WTC11 (cell line): ENCODE measurements at regions not wholly inside any gene's neighbourhood (a gene's known extent, or its start where the extent isn't known, plus 50 kb on each side); places are given as distances from the start of the nearest gene placed in this dataset.

Source experiments
- ATAC-seq: fragments of 200-7000 bp; cut with Tn5 transposase; 2 replicates; pipeline ENCODE4 v1.10.0; 2021; ENCODE audit warnings: mild to moderate bottlenecking, moderate library complexity
- CTCF ChIA-PET: fragments of 300-600 bp; sonication (Branson Sonifier 250); formaldehyde crosslinking; loops from one replicate; lab custom pipeline; 2021; ENCODE audit warnings: antibody characterized with exemption; lab: Charles Lee
- POLR2A ChIA-PET: fragments of 350-600 bp; sonication (Branson Sonifier 250); formaldehyde crosslinking; loops from one replicate; lab custom pipeline; 2021; ENCODE audit warnings: antibody characterized with exemption; lab: Charles Lee
- DNase-seq: peaks from one replicate; pipeline ENCODE4 v3.0.0; 2021; ENCODE audit warnings: low spot score
- H3K27ac Mint-ChIP-seq: 2 replicates; pipeline ENCODE4 v1.8.0; 2021; ENCODE audit warnings: mixed read lengths
- H3K27me3 Mint-ChIP-seq: 2 replicates; pipeline ENCODE4 v1.8.0; 2021; ENCODE audit warnings: low read depth, mild to moderate bottlenecking, moderate library complexity, mixed read lengths
- H3K36me3 Mint-ChIP-seq: 2 replicates; pipeline ENCODE4 v1.8.0; 2021; ENCODE audit warnings: mixed read lengths
- H3K4me1 Mint-ChIP-seq: 2 replicates; pipeline ENCODE4 v1.8.0; 2022; ENCODE audit warnings: mixed read lengths
- H3K4me3 Mint-ChIP-seq: 2 replicates; pipeline ENCODE4 v1.8.0; 2021; ENCODE audit warnings: mild to moderate bottlenecking, moderate library complexity, mixed read lengths
- H3K9me3 Mint-ChIP-seq: 2 replicates; pipeline ENCODE4 v1.8.0; 2021; ENCODE audit warnings: mixed read lengths
- CREB1 ChIP-seq: sonication (generic); formaldehyde crosslinking; IDR thresholded peaks from 2 replicates; pipeline ENCODE4 v1.8.0; 2023; ENCODE audit warnings: mild to moderate bottlenecking, missing genetic modification reagents
- SOX15 ChIP-seq: fragments of 250-450 bp; sonication (Bioruptor Pico); IDR thresholded peaks from 2 replicates; pipeline ENCODE4 v1.9.0; 2021; ENCODE audit warnings: mild to moderate bottlenecking
- TF ChIP-seq, protein P1 (sequence below): sonication (generic); formaldehyde crosslinking; IDR thresholded peaks from 2 replicates; pipeline ENCODE4 v1.8.1; 2022; ENCODE audit warnings: low read depth, mild to moderate bottlenecking, moderate library complexity, missing genetic modification reagents, borderline replicate concordance
- TF ChIP-seq, protein P2 (sequence below): sonication (generic); formaldehyde crosslinking; IDR thresholded peaks from 2 replicates; pipeline ENCODE4 v1.8.1; 2022; ENCODE audit warnings: mild to moderate bottlenecking, moderate library complexity, missing genetic modification reagents
- TF ChIP-seq, protein P3 (sequence below): sonication (generic); formaldehyde crosslinking; IDR thresholded peaks from 2 replicates; pipeline ENCODE4 v1.8.1; 2022; ENCODE audit warnings: missing genetic modification reagents, borderline replicate concordance
- TF ChIP-seq, protein P4 (sequence below): sonication (generic); formaldehyde crosslinking; IDR thresholded peaks from 2 replicates; pipeline ENCODE4 v1.8.1; 2023; ENCODE audit warnings: mild to moderate bottlenecking, missing genetic modification reagents, borderline replicate concordance
- TF ChIP-seq, protein P5 (sequence below): sonication (generic); formaldehyde crosslinking; IDR thresholded peaks from 2 replicates; pipeline ENCODE4 v1.8.1; 2022; ENCODE audit warnings: mild to moderate bottlenecking, missing genetic modification reagents, moderate library complexity, borderline replicate concordance
- TF ChIP-seq, protein P6 (sequence below): sonication (generic); formaldehyde crosslinking; IDR thresholded peaks from 2 replicates; pipeline ENCODE4 v1.8.0; 2022; ENCODE audit warnings: mild to moderate bottlenecking, missing genetic modification reagents
- TF ChIP-seq, protein P7 (sequence below): fragments of 200-600 bp; IDR thresholded peaks from 2 replicates; pipeline ENCODE4 v1.8.0; 2022; ENCODE audit warnings: antibody characterized with exemption
- TF ChIP-seq, protein P8 (sequence below): sonication (generic); formaldehyde crosslinking; IDR thresholded peaks from 2 replicates; pipeline ENCODE4 v1.8.0; 2022; ENCODE audit warnings: mild to moderate bottlenecking, missing genetic modification reagents

DNA sequence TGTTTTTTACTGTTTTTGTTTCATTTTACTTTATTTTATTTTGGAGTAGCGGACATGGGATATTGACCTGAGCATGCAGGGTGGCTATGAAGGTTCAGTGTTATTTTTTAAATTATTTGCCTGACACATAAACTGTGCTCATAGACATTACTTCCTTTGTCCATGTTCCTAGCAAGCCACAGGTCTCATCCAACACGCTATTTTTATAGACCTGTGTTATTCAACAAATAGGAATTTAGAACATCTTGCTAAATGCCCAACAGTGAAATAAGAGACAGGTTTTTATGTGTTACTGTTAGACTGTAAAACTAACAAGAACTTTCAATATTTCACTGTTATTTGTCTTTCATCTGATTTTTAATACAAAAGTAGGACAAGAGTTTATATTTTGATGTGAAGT lies 756.4 kb downstream of the KCNT2 start (continued):
- TF ChIP-seq, protein P1, sequence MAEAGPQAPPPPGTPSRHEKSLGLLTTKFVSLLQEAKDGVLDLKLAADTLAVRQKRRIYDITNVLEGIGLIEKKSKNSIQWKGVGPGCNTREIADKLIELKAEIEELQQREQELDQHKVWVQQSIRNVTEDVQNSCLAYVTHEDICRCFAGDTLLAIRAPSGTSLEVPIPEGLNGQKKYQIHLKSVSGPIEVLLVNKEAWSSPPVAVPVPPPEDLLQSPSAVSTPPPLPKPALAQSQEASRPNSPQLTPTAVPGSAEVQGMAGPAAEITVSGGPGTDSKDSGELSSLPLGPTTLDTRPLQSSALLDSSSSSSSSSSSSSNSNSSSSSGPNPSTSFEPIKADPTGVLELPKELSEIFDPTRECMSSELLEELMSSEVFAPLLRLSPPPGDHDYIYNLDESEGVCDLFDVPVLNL (CRISPR knock-in tag) = no peak
- TF ChIP-seq, protein P2, sequence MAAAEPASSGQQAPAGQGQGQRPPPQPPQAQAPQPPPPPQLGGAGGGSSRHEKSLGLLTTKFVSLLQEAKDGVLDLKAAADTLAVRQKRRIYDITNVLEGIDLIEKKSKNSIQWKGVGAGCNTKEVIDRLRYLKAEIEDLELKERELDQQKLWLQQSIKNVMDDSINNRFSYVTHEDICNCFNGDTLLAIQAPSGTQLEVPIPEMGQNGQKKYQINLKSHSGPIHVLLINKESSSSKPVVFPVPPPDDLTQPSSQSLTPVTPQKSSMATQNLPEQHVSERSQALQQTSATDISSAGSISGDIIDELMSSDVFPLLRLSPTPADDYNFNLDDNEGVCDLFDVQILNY = no peak
- TF ChIP-seq, protein P3, sequence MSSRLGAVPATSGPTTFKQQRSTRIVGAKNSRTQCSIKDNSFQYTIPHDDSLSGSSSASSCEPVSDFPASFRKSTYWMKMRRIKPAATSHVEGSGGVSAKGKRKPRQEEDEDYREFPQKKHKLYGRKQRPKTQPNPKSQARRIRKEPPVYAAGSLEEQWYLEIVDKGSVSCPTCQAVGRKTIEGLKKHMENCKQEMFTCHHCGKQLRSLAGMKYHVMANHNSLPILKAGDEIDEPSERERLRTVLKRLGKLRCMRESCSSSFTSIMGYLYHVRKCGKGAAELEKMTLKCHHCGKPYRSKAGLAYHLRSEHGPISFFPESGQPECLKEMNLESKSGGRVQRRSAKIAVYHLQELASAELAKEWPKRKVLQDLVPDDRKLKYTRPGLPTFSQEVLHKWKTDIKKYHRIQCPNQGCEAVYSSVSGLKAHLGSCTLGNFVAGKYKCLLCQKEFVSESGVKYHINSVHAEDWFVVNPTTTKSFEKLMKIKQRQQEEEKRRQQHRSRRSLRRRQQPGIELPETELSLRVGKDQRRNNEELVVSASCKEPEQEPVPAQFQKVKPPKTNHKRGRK (CRISPR knock-in tag) = no peak
- no peak for TF ChIP-seq SOX15 (CRISPR knock-in tag)
- TF ChIP-seq, protein P4, sequence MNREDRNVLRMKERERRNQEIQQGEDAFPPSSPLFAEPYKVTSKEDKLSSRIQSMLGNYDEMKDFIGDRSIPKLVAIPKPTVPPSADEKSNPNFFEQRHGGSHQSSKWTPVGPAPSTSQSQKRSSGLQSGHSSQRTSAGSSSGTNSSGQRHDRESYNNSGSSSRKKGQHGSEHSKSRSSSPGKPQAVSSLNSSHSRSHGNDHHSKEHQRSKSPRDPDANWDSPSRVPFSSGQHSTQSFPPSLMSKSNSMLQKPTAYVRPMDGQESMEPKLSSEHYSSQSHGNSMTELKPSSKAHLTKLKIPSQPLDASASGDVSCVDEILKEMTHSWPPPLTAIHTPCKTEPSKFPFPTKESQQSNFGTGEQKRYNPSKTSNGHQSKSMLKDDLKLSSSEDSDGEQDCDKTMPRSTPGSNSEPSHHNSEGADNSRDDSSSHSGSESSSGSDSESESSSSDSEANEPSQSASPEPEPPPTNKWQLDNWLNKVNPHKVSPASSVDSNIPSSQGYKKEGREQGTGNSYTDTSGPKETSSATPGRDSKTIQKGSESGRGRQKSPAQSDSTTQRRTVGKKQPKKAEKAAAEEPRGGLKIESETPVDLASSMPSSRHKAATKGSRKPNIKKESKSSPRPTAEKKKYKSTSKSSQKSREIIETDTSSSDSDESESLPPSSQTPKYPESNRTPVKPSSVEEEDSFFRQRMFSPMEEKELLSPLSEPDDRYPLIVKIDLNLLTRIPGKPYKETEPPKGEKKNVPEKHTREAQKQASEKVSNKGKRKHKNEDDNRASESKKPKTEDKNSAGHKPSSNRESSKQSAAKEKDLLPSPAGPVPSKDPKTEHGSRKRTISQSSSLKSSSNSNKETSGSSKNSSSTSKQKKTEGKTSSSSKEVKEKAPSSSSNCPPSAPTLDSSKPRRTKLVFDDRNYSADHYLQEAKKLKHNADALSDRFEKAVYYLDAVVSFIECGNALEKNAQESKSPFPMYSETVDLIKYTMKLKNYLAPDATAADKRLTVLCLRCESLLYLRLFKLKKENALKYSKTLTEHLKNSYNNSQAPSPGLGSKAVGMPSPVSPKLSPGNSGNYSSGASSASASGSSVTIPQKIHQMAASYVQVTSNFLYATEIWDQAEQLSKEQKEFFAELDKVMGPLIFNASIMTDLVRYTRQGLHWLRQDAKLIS (CRISPR knock-in tag) = no peak
- TF ChIP-seq, all 79 proteins: peak for 0

DNA sequence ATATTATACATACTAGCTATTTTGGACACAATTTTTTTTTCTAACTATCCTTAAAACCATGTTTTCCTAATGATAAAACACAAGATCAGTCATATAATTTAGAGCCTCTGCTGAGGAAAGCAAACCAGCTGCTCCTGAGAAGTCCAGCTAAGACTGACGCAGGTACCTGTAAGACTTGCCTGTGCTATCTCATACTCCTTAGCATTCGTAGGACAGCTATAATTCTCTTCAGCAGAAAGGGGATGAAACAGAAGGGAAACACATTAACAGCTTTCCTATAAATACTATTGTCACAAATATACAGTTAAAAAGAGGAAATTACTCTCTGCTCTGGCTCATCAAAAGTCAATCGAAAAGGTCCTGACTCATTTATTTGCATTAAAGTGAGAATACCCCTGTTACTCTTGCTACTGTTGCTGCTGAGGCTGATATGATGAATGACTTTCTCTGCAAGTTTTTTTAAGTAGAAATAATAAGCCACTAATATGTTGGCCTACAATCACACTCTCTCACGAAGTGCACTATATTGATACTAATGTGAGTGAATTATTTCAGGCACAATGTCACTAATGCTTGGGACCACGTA lies 757.1 kb downstream of the KCNT2 start:
- Mint-ChIP-seq H3K4me1 (peaks cover 70% of the 10 kb centered on the region), H3K27me3 (no peaks in the 10 kb centered on the region), H3K27ac (peak overlapping the region; percentile 92), H3K36me3 (peaks cover 3% of the 10 kb centered on the region; the same call in 1 of the 2 replicates), H3K9me3 (peaks cover 3% of the 10 kb centered on the region; the same call in 1 of the 2 replicates), H3K4me3 (peak overlapping the region; percentile 4; the same call in 1 of the 2 replicates)
- CTCF ChIA-PET = interaction anchor here (0.6 kb wide), 1 partner anchor 700 kb away, joined by 3 read pairs; no protein-coding TSS in a partner anchor
- peak; percentile 31; the same call in 1 of the 2 replicates for ATAC-seq
- POLR2A ChIA-PET = no interaction called here
- TF ChIP-seq, protein P5, sequence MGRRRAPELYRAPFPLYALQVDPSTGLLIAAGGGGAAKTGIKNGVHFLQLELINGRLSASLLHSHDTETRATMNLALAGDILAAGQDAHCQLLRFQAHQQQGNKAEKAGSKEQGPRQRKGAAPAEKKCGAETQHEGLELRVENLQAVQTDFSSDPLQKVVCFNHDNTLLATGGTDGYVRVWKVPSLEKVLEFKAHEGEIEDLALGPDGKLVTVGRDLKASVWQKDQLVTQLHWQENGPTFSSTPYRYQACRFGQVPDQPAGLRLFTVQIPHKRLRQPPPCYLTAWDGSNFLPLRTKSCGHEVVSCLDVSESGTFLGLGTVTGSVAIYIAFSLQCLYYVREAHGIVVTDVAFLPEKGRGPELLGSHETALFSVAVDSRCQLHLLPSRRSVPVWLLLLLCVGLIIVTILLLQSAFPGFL (CRISPR knock-in tag) = no peak
- TF ChIP-seq, protein P6, sequence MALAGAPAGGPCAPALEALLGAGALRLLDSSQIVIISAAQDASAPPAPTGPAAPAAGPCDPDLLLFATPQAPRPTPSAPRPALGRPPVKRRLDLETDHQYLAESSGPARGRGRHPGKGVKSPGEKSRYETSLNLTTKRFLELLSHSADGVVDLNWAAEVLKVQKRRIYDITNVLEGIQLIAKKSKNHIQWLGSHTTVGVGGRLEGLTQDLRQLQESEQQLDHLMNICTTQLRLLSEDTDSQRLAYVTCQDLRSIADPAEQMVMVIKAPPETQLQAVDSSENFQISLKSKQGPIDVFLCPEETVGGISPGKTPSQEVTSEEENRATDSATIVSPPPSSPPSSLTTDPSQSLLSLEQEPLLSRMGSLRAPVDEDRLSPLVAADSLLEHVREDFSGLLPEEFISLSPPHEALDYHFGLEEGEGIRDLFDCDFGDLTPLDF (CRISPR knock-in tag) = no peak
- DNase-seq = no peak

DNA sequence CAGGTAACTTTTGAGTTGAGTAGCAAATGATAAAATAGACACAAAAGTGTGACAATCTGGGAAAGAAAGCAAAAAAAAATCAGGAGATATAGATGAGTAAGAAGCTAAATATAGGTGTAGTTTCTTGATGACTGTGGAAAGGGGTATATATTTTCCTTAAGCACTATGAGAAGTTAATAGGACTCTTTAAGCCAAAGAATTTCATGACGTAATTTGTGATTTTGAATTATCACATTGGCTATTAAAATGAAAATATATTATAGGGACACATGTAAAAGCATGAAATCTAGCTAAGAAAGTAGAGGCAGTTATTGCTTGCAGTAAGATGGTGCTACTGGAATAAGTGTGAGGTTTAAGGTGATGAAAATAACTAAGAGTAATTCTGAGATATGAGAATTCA lies 759.1 kb downstream of the KCNT2 start:
- Mint-ChIP-seq H3K4me1 (peaks cover 74% of the 10 kb centered on the region), H3K27me3 (no peaks in the 10 kb centered on the region), H3K9me3 (peaks cover 4% of the 10 kb centered on the region), H3K4me3 (no peak overlapping the region), H3K27ac (peak overlapping the region; percentile 100), H3K36me3 (peaks cover 3% of the 10 kb centered on the region)
- ChIA-PET CTCF (interaction anchor here (0.9 kb wide), 1 partner anchor 91 kb away, joined by 3 read pairs; no protein-coding TSS in a partner anchor), POLR2A (no interaction called here)
- DNase-seq (no peak), ATAC-seq (no peak)
- no peak for TF ChIP-seq CREB1 (CRISPR knock-in tag)
- TF ChIP-seq, protein P7, sequence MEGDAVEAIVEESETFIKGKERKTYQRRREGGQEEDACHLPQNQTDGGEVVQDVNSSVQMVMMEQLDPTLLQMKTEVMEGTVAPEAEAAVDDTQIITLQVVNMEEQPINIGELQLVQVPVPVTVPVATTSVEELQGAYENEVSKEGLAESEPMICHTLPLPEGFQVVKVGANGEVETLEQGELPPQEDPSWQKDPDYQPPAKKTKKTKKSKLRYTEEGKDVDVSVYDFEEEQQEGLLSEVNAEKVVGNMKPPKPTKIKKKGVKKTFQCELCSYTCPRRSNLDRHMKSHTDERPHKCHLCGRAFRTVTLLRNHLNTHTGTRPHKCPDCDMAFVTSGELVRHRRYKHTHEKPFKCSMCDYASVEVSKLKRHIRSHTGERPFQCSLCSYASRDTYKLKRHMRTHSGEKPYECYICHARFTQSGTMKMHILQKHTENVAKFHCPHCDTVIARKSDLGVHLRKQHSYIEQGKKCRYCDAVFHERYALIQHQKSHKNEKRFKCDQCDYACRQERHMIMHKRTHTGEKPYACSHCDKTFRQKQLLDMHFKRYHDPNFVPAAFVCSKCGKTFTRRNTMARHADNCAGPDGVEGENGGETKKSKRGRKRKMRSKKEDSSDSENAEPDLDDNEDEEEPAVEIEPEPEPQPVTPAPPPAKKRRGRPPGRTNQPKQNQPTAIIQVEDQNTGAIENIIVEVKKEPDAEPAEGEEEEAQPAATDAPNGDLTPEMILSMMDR = no peak
- TF ChIP-seq, protein P8, sequence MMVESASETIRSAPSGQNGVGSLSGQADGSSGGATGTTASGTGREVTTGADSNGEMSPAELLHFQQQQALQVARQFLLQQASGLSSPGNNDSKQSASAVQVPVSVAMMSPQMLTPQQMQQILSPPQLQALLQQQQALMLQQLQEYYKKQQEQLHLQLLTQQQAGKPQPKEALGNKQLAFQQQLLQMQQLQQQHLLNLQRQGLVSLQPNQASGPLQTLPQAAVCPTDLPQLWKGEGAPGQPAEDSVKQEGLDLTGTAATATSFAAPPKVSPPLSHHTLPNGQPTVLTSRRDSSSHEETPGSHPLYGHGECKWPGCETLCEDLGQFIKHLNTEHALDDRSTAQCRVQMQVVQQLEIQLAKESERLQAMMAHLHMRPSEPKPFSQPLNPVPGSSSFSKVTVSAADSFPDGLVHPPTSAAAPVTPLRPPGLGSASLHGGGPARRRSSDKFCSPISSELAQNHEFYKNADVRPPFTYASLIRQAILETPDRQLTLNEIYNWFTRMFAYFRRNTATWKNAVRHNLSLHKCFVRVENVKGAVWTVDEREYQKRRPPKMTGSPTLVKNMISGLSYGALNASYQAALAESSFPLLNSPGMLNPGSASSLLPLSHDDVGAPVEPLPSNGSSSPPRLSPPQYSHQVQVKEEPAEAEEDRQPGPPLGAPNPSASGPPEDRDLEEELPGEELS (CRISPR knock-in tag) = no peak
- TF ChIP-seq, protein P4 (CRISPR knock-in tag) = no peak
